Panc1 (cell line): ENCODE measurements at regions not wholly inside any gene's neighbourhood (a gene's known extent, or its start where the extent isn't known, plus 50 kb on each side); places are given as distances from the start of the nearest gene placed in this dataset.

Experiments used
- ATAC-seq: fragments of 200-7000 bp; cut with Tn5 transposase; 2 replicates; pipeline ENCODE4 v1.9.1; 2020; ENCODE audit warnings: mild to moderate bottlenecking, moderate library complexity
- BruUV-seq: library from RNA; stranded (reverse); fragments of 400-500 nt; replicated peaks from 2 replicates; lab custom pipeline; 2021; lab: Mats Ljungman, UMichigan
- CTCF ChIA-PET: fragments of 300-600 bp; sonication (Branson Sonifier 250); formaldehyde crosslinking; loops from one replicate; lab custom pipeline; 2022; ENCODE audit warnings: antibody characterized with exemption; lab: Charles Lee
- POLR2A ChIA-PET: fragments of 300-600 bp; sonication (Branson Sonifier 250); formaldehyde crosslinking; loops from one replicate; lab custom pipeline; 2022; ENCODE audit warnings: antibody characterized with exemption; lab: Charles Lee
- DNase-seq: peaks from one replicate; pipeline ENCODE4 v3.0.0-alpha.2; 2010; ENCODE audit warnings: low read depth, low spot score
- H3K27ac ChIP-seq: 2 replicates; pipeline ENCODE4 v1.5.1; 2011; ENCODE audit warnings: mild to moderate bottlenecking, low read length, inconsistent platforms
- H3K27me3 ChIP-seq: fragments of 200-500 bp; sonication (Bioruptor generic); 2 replicates; pipeline ENCODE4 v1.6.0; 2014; ENCODE audit warnings: low read length, inconsistent platforms; ENCODE audit not compliant: control insufficient read depth, insufficient read depth
- H3K36me3 ChIP-seq: fragments of 200-500 bp; sonication (Bioruptor generic); 2 replicates; pipeline ENCODE4 v1.5.1; 2014; ENCODE audit warnings: inconsistent platforms, mild to moderate bottlenecking, low read length, moderate library complexity; ENCODE audit not compliant: control insufficient read depth, insufficient read depth
- H3K4me1 ChIP-seq: 2 replicates; pipeline ENCODE4 v1.5.1; 2011; ENCODE audit warnings: inconsistent platforms, mild to moderate bottlenecking, low read length, moderate library complexity; ENCODE audit not compliant: control insufficient read depth, insufficient read depth
- H3K4me3 ChIP-seq, 2 experiments: 2 replicates each; pipeline ENCODE4 v1.5.1; 2011 to 2012; ENCODE audit warnings: low read depth in 2 of 2, low read length in 2 of 2, mild to moderate bottlenecking in 2 of 2, inconsistent platforms in 1 of 2, moderate library complexity in 1 of 2
- H3K9me3 ChIP-seq: fragments of 200-500 bp; sonication (Bioruptor generic); 2 replicates; pipeline ENCODE4 v1.5.1; 2014; ENCODE audit warnings: low read depth, mild to moderate bottlenecking, inconsistent platforms, low read length, moderate library complexity; ENCODE audit not compliant: control insufficient read depth, insufficient read depth
- POLR2AphosphoS5 ChIP-seq: IDR thresholded peaks from 2 replicates; pipeline ENCODE4 v1.6.1; 2012; ENCODE audit warnings: mild to moderate bottlenecking, low read depth, low read length, moderate library complexity
- SIN3A ChIP-seq: IDR thresholded peaks from 2 replicates; pipeline ENCODE4 v1.6.1; 2012; ENCODE audit warnings: low read depth, mild to moderate bottlenecking, low read length, moderate library complexity, borderline replicate concordance; ENCODE audit not compliant: insufficient read depth
- TCF7L2 ChIP-seq: IDR thresholded peaks from 2 replicates; pipeline ENCODE4 v1.6.1; 2011; ENCODE audit warnings: mild to moderate bottlenecking, low read depth, low read length, inconsistent platforms
- in situ Hi-C: cut with HindIII; loops from 2 replicates; pipeline ENCODE4 v1.10.0; 2016; ENCODE audit warnings: low sequenced_read_pairs, low pct_unique_long_range_greater_than_20kb
- intact Hi-C: fragments of 100-400 bp; cut with micrococcal nuclease; formaldehyde crosslinking; loops from one replicate; pipeline ENCODE4 v1.10.0; 2022; ENCODE audit not compliant: unreplicated experiment
- TF ChIP-seq, protein P1 (sequence below), 2 experiments: IDR thresholded peaks; 2 replicates each; pipeline ENCODE4 v1.6.1; 2011 to 2012; ENCODE audit warnings: low read depth in 2 of 2, control low read depth in 1 of 2, low read length in 1 of 2, mild to moderate bottlenecking in 1 of 2, moderate library complexity in 1 of 2; ENCODE audit not compliant: insufficient read depth in 1 of 2
- TF ChIP-seq, protein P2 (sequence below): fragments of 450-650 bp; IDR thresholded peaks from 2 replicates; pipeline ENCODE4 v1.5.1; 2017; ENCODE audit warnings: mild to moderate bottlenecking

DNA sequence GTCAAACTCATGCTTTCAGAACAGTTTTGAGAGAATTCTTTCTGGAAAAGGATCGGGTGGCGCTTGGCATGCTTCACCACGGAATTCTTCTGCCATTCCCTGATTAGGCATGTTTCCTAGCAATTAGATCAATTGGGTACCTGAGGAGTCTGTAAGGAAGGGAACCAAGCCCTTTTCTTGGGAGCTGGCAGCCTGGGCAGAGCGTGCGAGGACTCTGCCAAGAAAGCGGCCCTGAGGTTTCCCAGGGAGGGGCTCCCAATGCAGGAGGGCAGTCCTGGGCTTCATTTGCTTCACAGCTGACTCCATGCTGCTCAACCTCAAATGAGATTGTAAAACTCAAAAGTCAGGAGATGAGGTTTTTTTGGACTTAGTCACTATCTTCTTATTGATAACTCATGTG is 60.3 kb downstream of the MYCN start:
- Histone ChIP-seq H3K4me3 (no peak overlapping the region), H3K9me3 (no peaks in the 10 kb centered on the region), H3K27me3 (no peaks in the 10 kb centered on the region), H3K27ac (no peak overlapping the region), H3K4me1 (no peaks in the 10 kb centered on the region), H3K36me3 (no peaks in the 10 kb centered on the region)
- CTCF ChIA-PET, result no interaction called here
- TF ChIP-seq, protein P1, sequence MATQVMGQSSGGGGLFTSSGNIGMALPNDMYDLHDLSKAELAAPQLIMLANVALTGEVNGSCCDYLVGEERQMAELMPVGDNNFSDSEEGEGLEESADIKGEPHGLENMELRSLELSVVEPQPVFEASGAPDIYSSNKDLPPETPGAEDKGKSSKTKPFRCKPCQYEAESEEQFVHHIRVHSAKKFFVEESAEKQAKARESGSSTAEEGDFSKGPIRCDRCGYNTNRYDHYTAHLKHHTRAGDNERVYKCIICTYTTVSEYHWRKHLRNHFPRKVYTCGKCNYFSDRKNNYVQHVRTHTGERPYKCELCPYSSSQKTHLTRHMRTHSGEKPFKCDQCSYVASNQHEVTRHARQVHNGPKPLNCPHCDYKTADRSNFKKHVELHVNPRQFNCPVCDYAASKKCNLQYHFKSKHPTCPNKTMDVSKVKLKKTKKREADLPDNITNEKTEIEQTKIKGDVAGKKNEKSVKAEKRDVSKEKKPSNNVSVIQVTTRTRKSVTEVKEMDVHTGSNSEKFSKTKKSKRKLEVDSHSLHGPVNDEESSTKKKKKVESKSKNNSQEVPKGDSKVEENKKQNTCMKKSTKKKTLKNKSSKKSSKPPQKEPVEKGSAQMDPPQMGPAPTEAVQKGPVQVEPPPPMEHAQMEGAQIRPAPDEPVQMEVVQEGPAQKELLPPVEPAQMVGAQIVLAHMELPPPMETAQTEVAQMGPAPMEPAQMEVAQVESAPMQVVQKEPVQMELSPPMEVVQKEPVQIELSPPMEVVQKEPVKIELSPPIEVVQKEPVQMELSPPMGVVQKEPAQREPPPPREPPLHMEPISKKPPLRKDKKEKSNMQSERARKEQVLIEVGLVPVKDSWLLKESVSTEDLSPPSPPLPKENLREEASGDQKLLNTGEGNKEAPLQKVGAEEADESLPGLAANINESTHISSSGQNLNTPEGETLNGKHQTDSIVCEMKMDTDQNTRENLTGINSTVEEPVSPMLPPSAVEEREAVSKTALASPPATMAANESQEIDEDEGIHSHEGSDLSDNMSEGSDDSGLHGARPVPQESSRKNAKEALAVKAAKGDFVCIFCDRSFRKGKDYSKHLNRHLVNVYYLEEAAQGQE (IDR thresholded peaks at IDR 0.05; ENCODE audit: insufficient read depth in 1 of 2, low read depth in 2 of 2, low read length in 1 of 2), result no peak
- TF ChIP-seq SIN3A, result no peak
- TF ChIP-seq POLR2AphosphoS5, result no peak
- TF ChIP-seq, protein P2, sequence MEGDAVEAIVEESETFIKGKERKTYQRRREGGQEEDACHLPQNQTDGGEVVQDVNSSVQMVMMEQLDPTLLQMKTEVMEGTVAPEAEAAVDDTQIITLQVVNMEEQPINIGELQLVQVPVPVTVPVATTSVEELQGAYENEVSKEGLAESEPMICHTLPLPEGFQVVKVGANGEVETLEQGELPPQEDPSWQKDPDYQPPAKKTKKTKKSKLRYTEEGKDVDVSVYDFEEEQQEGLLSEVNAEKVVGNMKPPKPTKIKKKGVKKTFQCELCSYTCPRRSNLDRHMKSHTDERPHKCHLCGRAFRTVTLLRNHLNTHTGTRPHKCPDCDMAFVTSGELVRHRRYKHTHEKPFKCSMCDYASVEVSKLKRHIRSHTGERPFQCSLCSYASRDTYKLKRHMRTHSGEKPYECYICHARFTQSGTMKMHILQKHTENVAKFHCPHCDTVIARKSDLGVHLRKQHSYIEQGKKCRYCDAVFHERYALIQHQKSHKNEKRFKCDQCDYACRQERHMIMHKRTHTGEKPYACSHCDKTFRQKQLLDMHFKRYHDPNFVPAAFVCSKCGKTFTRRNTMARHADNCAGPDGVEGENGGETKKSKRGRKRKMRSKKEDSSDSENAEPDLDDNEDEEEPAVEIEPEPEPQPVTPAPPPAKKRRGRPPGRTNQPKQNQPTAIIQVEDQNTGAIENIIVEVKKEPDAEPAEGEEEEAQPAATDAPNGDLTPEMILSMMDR, result no peak
- no peak for TF ChIP-seq TCF7L2
- no TSS peak for BruUV-seq
- DNase-seq, result no peak
- intact Hi-C loops, result no loop called here
- in situ Hi-C loops, result no loop called here
- ATAC-seq, result no peak
- POLR2A ChIA-PET, result no interaction called here

DNA sequence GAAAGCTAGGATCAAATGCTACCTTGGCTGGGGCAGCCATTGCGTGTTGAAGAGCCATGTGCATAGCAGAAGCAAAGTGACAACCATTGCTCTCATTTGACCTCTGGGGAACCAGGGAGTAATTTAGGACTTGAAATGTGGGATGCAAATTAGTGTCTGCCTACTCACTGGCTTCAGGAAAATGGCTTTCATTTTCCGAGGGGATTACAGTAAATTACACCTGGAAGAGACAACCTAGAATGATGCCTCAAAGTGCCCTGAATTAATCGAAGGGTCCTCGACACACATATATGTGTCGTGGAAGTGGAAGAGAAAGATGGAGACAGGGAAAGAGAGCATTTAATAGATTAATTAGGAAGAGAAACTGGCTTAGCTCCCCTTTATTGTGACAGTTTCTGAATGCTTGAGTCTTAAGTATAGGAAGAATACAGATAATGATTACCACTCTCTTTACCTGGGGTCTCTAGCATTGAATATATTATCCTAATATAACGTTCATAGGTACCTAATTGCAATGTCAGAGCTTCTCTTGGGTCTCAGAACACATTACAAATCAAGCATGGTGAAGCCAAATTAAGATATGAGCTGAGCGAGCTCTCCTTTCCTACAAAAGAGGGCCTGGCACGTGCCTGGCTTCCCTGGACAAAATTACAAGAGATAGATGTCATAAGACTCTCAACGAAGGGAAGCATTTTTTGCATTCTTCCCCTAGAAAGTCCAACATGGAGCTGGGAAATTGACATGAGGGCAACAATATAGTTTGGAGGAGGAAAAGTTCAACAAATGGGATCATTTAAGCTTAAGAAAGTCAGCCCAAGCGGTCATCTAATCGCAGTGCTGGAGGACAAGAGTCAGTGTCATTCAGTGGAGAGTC is 59.5 kb downstream of the MYCN start:
- in situ Hi-C loops, result no loop called here

More for the DNA sequence above, 59.5 kb downstream of the MYCN start:
- no peaks in the 10 kb centered on the region for H3K27me3 ChIP-seq
- POLR2A ChIA-PET, result no interaction called here
- BruUV-seq, result no TSS peak
- no peak for ATAC-seq
- H3K4me3 ChIP-seq, result no peak overlapping the region
- H3K4me1 ChIP-seq, result no peaks in the 10 kb centered on the region
- no peaks in the 10 kb centered on the region for H3K9me3 ChIP-seq
- H3K36me3 ChIP-seq, result no peaks in the 10 kb centered on the region
- TF ChIP-seq, protein P2, result no peak
- TF ChIP-seq TCF7L2 (no peak), POLR2AphosphoS5 (no peak), SIN3A (no peak)
- TF ChIP-seq, protein P1 (IDR thresholded peaks at IDR 0.05; ENCODE audit: insufficient read depth in 1 of 2, low read depth in 2 of 2, low read length in 1 of 2), result no peak
- no peak for DNase-seq
- intact Hi-C loops, result no loop called here
- no peak overlapping the region for H3K27ac ChIP-seq
- CTCF ChIA-PET, result no interaction called here
